PC-9 (cell line): ENCODE measurements at regions not wholly inside any gene's neighbourhood (a gene's known extent, or its start where the extent isn't known, plus 50 kb on each side); places are given as distances from the start of the nearest gene placed in this dataset.

ENCODE experiments used
- BruUV-seq: library from RNA; stranded (reverse); fragments of 400-500 nt; replicated peaks from 2 replicates; lab custom pipeline; 2021; lab: Mats Ljungman, UMichigan
- CTCF ChIA-PET: fragments of 300-600 bp; sonication (Branson Sonifier 250); formaldehyde crosslinking; loops from one replicate; lab custom pipeline; 2022; ENCODE audit warnings: antibody characterized with exemption; lab: Charles Lee
- POLR2A ChIA-PET: fragments of 300-600 bp; sonication (Branson Sonifier 250); formaldehyde crosslinking; loops from one replicate; lab custom pipeline; 2022; ENCODE audit warnings: antibody characterized with exemption; ENCODE audit not compliant: unreplicated experiment; lab: Charles Lee
- DNase-seq, 2 experiments: peaks; one replicate each; pipeline versions ENCODE4 v3.0.0 to v3.0.0-alpha.2; 2015 to 2022; ENCODE audit warnings: mixed read lengths in 1 of 2
- H2AFZ ChIP-seq: fragments of 200-600 bp; sonication (generic); 2 replicates; pipeline ENCODE4 v1.8.1; 2017; ENCODE audit warnings: antibody characterized with exemption
- H3F3A ChIP-seq: fragments of 200-600 bp; sonication (generic); 2 replicates; pipeline ENCODE4 v1.8.1; 2017; ENCODE audit warnings: antibody characterized with exemption, mild to moderate bottlenecking, low read depth; ENCODE audit not compliant: insufficient read depth
- H3K27ac ChIP-seq: fragments of 200-600 bp; sonication (generic); 2 replicates; pipeline ENCODE4 v1.6.1; 2016; ENCODE audit warnings: mixed run types
- H3K27me3 ChIP-seq: fragments of 200-600 bp; sonication (generic); 2 replicates; pipeline ENCODE4 v1.6.1; 2016; ENCODE audit warnings: low read depth, mixed run types; ENCODE audit not compliant: insufficient read depth
- H3K36me3 ChIP-seq: fragments of 200-600 bp; sonication (generic); 2 replicates; pipeline ENCODE4 v1.6.1; 2016; ENCODE audit warnings: low read depth, mixed run types
- H3K4me1 ChIP-seq: fragments of 200-600 bp; sonication (generic); replicated peaks from 2 replicates; pipeline ENCODE4 v1.6.1; 2016; ENCODE audit warnings: mixed run types; ENCODE audit not compliant: insufficient read depth
- H3K4me2 ChIP-seq: fragments of 200-600 bp; sonication (generic); 2 replicates; pipeline ENCODE4 v1.6.1; 2017; ENCODE audit warnings: mixed run types
- H3K4me3 ChIP-seq: fragments of 200-600 bp; sonication (generic); 2 replicates; pipeline ENCODE4 v1.6.1; 2016; ENCODE audit warnings: mixed run types
- H3K79me2 ChIP-seq: fragments of 200-600 bp; sonication (generic); 2 replicates; pipeline ENCODE4 v1.6.1; 2017; ENCODE audit warnings: low read depth, mixed run types
- H3K9me2 ChIP-seq: fragments of 200-600 bp; sonication (generic); 2 replicates; pipeline ENCODE4 v1.8.1; 2017; ENCODE audit warnings: mild to moderate bottlenecking; ENCODE audit not compliant: insufficient read depth
- H3K9me3 ChIP-seq: fragments of 200-600 bp; sonication (generic); 2 replicates; pipeline ENCODE4 v1.8.1; 2016; ENCODE audit warnings: low read depth; ENCODE audit not compliant: insufficient read depth
- H4K20me1 ChIP-seq: fragments of 200-600 bp; sonication (generic); 2 replicates; pipeline ENCODE4 v1.8.1; 2017; ENCODE audit not compliant: insufficient read depth
- EZH2 ChIP-seq: fragments of 200-600 bp; sonication (generic); IDR thresholded peaks from 2 replicates; pipeline ENCODE4 v1.8.0; 2017; ENCODE audit warnings: antibody characterized with exemption, low read depth
- intact Hi-C: fragments of 100-400 bp; cut with micrococcal nuclease; formaldehyde crosslinking; loops from one replicate; pipeline ENCODE4 v1.10.0; 2022; ENCODE audit not compliant: unreplicated experiment
- TF ChIP-seq, protein P1 (sequence below): fragments of 200-600 bp; sonication (generic); conservative IDR thresholded peaks from 2 replicates; pipeline ENCODE4 v1.6.1; 2017; ENCODE audit warnings: mixed run types, antibody characterized with exemption, mild to moderate bottlenecking, moderate library complexity

DNA sequence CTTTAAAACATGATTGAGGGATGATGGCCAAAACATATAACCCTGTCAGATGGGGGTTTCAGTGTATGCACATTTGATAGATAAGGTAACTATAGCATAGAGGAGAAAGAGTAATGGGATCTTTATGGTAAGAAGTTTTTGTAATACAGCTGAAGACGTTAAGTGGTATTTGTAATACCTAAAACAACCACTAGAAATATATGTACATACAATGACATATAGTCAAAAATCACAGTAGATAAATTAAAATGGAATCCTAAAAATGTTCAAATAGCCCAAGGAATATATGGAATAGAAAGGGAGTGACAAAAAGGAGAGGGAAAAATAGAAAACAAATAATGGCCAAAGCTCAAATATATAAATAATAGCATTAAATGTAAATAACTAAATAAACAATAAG is 371.3 kb upstream of the FSTL5 start:
- Histone ChIP-seq H3F3A (no peaks in the 10 kb centered on the region), H4K20me1 (no peaks in the 10 kb centered on the region), H3K4me2 (no peak overlapping the region), H2AFZ (no peak overlapping the region), H3K9me3 (no peaks in the 10 kb centered on the region), H3K27ac (no peak overlapping the region), H3K9me2 (no peaks in the 10 kb centered on the region), H3K36me3 (no peaks in the 10 kb centered on the region), H3K4me1 (no peaks in the 10 kb centered on the region), H3K79me2 (no peaks in the 10 kb centered on the region), H3K27me3 (no peaks in the 10 kb centered on the region), H3K4me3 (no peak overlapping the region)
- DNase-seq = no peak
- ChIA-PET POLR2A (no interaction called here), CTCF (no interaction called here)
- intact Hi-C loops = no loop called here
- BruUV-seq = no TSS peak
- TF ChIP-seq, protein P1, sequence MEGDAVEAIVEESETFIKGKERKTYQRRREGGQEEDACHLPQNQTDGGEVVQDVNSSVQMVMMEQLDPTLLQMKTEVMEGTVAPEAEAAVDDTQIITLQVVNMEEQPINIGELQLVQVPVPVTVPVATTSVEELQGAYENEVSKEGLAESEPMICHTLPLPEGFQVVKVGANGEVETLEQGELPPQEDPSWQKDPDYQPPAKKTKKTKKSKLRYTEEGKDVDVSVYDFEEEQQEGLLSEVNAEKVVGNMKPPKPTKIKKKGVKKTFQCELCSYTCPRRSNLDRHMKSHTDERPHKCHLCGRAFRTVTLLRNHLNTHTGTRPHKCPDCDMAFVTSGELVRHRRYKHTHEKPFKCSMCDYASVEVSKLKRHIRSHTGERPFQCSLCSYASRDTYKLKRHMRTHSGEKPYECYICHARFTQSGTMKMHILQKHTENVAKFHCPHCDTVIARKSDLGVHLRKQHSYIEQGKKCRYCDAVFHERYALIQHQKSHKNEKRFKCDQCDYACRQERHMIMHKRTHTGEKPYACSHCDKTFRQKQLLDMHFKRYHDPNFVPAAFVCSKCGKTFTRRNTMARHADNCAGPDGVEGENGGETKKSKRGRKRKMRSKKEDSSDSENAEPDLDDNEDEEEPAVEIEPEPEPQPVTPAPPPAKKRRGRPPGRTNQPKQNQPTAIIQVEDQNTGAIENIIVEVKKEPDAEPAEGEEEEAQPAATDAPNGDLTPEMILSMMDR = peak; percentile 27; the same call in 1 of the 2 replicates
- TF ChIP-seq EZH2 = no peak

DNA sequence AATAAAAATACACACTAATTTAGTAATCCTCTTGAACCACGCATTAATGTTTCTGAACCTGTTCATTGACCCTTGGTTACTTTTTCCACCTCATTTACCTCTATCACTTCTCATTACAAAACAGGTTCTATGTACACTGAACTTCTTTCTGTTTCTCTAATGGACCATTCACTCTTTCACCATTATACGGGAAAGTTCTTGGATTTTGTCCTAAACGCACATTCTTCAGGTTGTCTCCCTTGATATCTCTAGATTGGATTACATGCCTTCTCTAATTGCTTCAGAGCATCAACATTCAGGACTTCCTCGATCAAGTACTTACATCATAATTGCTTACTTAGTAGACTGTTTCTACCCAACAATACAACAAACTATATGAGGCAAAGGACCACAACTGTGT is 359.4 kb upstream of the FSTL5 start:
- no peaks in the 10 kb centered on the region for H3K36me3 ChIP-seq
- no peaks in the 10 kb centered on the region for H3K9me3 ChIP-seq
- H3K4me1 ChIP-seq = no peaks in the 10 kb centered on the region
- no peaks in the 10 kb centered on the region for H3F3A ChIP-seq
- no TSS peak for BruUV-seq
- H3K79me2 ChIP-seq = no peaks in the 10 kb centered on the region
- intact Hi-C loops = no loop called here
- DNase-seq = peak in 1 of 2 experiments; percentile 36
- H4K20me1 ChIP-seq = no peaks in the 10 kb centered on the region
- no peaks in the 10 kb centered on the region for H3K27me3 ChIP-seq
- H2AFZ ChIP-seq = no peak overlapping the region
- H3K9me2 ChIP-seq = no peaks in the 10 kb centered on the region
- H3K4me2 ChIP-seq = no peak overlapping the region
- ChIA-PET POLR2A (no interaction called here), CTCF (no interaction called here)
- no peak overlapping the region for H3K4me3 ChIP-seq
- H3K27ac ChIP-seq = no peak overlapping the region
- TF ChIP-seq EZH2 = no peak
- TF ChIP-seq, protein P1 = no peak

DNA sequence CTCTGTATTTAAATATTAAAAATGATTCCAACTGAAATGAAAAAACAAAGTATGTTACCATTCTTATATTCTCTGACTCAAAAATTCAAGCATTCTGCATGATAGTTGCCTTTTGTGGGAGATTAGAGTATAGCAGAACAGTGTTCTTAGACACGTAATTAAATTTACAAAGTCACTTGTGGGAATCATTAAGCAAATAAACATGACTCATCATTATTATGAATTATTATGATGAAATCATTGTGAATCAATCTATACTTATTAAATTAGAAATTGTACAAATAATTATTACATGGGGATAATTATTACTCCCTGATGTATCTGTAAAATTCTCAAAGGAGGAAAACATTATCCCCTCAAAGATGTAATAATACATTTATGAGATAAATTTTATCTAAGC is 358.9 kb upstream of the FSTL5 start:
- Histone ChIP-seq H4K20me1 (no peaks in the 10 kb centered on the region), H3K79me2 (no peaks in the 10 kb centered on the region), H3K4me2 (no peak overlapping the region), H3K4me3 (no peak overlapping the region), H3K9me2 (no peaks in the 10 kb centered on the region), H3F3A (no peaks in the 10 kb centered on the region), H3K36me3 (no peaks in the 10 kb centered on the region), H3K27me3 (no peaks in the 10 kb centered on the region), H3K27ac (no peak overlapping the region), H3K9me3 (no peaks in the 10 kb centered on the region), H3K4me1 (no peaks in the 10 kb centered on the region), H2AFZ (no peak overlapping the region)
- intact Hi-C loops = no loop called here
- no TSS peak for BruUV-seq
- CTCF ChIA-PET = no interaction called here
- POLR2A ChIA-PET = interaction anchor here (0.5 kb wide), 1 partner anchor 257 kb away, joined by 3 read pairs; no protein-coding TSS in a partner anchor
- TF ChIP-seq, protein P1 = no peak
- no peak for TF ChIP-seq EZH2
- no peak for DNase-seq
